ENCODE measurements at regions not wholly inside any gene's neighbourhood (a gene's known extent, or its start where the extent isn't known, plus 50 kb on each side); places are given as distances from the start of the nearest gene placed in this dataset.

DNA sequence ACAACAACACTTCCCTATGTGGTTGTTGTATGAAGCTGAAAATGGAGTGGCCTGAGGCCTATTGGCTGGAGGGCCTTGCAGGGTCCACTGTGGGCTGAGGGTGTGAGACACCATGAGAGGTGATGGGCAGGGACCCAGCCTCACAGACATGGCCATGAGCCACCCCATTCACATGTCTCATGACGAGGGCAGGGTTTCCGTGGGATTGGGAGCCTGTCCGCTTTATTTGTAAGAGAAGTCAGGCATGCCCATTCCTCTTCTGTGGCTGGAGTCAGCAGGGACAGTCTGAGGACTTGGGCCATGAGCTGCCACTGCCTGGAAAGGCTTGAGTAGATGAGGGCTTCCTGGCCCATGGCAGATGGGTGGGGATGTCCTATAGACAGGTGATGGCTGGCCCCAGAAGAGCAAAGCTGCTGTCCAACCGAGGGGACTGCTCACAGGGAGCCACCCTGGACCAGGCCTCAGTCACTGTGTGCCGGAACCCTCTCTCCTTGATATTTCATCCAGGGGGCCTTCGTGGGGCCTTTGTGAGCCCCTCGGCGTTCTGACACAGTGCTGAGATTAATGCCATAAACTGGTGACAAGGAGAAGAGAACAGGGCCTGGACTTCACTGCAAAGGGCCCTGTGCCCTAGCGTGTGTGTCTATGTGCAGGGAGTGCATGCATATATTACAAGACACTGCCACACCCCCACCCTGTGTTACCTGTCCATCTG lies 971.9 kb downstream of the BRD1 start:
- no peak overlapping the region for H2AFZ ChIP-seq (ENCODE audit: low read length)
- H3K4me1 ChIP-seq (ENCODE audit: insufficient read depth, low read length, poor library complexity, severe bottlenecking): no peaks in the 10 kb centered on the region
- no peaks in the 10 kb centered on the region for H4K20me1 ChIP-seq (ENCODE audit: insufficient read depth, low read length, poor library complexity, severe bottlenecking)
- H3K79me2 ChIP-seq (ENCODE audit: insufficient read depth, low read length): no peaks in the 10 kb centered on the region
- no peaks in the 10 kb centered on the region for H3K9me2 ChIP-seq (replicated peaks; ENCODE audit: low read depth, low read length)
- H3K27me3 ChIP-seq (ENCODE audit: insufficient read depth, low read length, poor library complexity, severe bottlenecking): no peaks in the 10 kb centered on the region
- H3K4me3 ChIP-seq (ENCODE audit: low read length, poor library complexity, severe bottlenecking): no peak overlapping the region
- no peaks in the 10 kb centered on the region for H3F3A ChIP-seq (ENCODE audit: low read depth)
- no peak overlapping the region for H3K4me2 ChIP-seq (ENCODE audit: low read depth, low read length, poor library complexity, severe bottlenecking)
- no peak overlapping the region for H3K9ac ChIP-seq (ENCODE audit: low read depth, low read length, poor library complexity, severe bottlenecking)
- no peaks in the 10 kb centered on the region for H3K36me3 ChIP-seq (ENCODE audit: insufficient read depth, low read length)
- peaks cover 21% of the 10 kb centered on the region; the same call in 1 of the 2 replicates for H3K9me3 ChIP-seq (ENCODE audit: insufficient read depth, low read depth, low read length)
- no peak for TF ChIP-seq EZH2phosphoT487 (IDR thresholded peaks at IDR 0.05; ENCODE audit: borderline replicate concordance)
- TF ChIP-seq, protein P1, sequence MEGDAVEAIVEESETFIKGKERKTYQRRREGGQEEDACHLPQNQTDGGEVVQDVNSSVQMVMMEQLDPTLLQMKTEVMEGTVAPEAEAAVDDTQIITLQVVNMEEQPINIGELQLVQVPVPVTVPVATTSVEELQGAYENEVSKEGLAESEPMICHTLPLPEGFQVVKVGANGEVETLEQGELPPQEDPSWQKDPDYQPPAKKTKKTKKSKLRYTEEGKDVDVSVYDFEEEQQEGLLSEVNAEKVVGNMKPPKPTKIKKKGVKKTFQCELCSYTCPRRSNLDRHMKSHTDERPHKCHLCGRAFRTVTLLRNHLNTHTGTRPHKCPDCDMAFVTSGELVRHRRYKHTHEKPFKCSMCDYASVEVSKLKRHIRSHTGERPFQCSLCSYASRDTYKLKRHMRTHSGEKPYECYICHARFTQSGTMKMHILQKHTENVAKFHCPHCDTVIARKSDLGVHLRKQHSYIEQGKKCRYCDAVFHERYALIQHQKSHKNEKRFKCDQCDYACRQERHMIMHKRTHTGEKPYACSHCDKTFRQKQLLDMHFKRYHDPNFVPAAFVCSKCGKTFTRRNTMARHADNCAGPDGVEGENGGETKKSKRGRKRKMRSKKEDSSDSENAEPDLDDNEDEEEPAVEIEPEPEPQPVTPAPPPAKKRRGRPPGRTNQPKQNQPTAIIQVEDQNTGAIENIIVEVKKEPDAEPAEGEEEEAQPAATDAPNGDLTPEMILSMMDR (conservative IDR thresholded peaks at IDR 0.05; ENCODE audit: low read length): no peak

DNA sequence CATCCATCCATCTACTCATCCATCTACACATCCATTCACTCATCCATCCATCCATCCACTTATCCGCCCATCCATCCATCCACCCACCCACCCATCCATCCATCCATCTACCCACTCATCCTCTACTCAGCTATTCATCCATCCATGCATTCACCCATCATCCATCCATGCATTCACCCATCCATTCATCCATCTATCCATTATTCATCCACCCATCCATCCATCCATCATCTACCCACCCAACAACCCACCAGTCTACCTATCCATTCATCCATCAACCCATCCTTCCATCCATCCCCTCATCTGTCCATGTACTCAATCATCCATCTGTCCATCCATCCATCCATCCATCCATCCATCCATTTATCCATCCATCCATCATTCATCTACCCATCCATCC lies 972.7 kb downstream of the BRD1 start:
- no peaks in the 10 kb centered on the region for H3K9me2 ChIP-seq (replicated peaks; ENCODE audit: low read depth, low read length)
- no peaks in the 10 kb centered on the region for H3K36me3 ChIP-seq (ENCODE audit: insufficient read depth, low read length)
- no peaks in the 10 kb centered on the region for H3K27me3 ChIP-seq (ENCODE audit: insufficient read depth, low read length, poor library complexity, severe bottlenecking)
- no peaks in the 10 kb centered on the region for H3K4me1 ChIP-seq (ENCODE audit: insufficient read depth, low read length, poor library complexity, severe bottlenecking)
- H3K4me3 ChIP-seq (ENCODE audit: low read length, poor library complexity, severe bottlenecking): no peak overlapping the region
- no peak for TF ChIP-seq EZH2phosphoT487 (IDR thresholded peaks at IDR 0.05; ENCODE audit: borderline replicate concordance)
- TF ChIP-seq, protein P1 (conservative IDR thresholded peaks at IDR 0.05; ENCODE audit: low read length): no peak
- H3K9ac ChIP-seq (ENCODE audit: low read depth, low read length, poor library complexity, severe bottlenecking): no peak overlapping the region
- no peaks in the 10 kb centered on the region for H3F3A ChIP-seq (ENCODE audit: low read depth)
- H3K9me3 ChIP-seq (ENCODE audit: insufficient read depth, low read depth, low read length): peaks cover 18% of the 10 kb centered on the region; the same call in 1 of the 2 replicates
- no peaks in the 10 kb centered on the region for H4K20me1 ChIP-seq (ENCODE audit: insufficient read depth, low read length, poor library complexity, severe bottlenecking)
- H3K79me2 ChIP-seq (ENCODE audit: insufficient read depth, low read length): no peaks in the 10 kb centered on the region
- H3K4me2 ChIP-seq (ENCODE audit: low read depth, low read length, poor library complexity, severe bottlenecking): no peak overlapping the region
- no peak overlapping the region for H2AFZ ChIP-seq (ENCODE audit: low read length)

DNA sequence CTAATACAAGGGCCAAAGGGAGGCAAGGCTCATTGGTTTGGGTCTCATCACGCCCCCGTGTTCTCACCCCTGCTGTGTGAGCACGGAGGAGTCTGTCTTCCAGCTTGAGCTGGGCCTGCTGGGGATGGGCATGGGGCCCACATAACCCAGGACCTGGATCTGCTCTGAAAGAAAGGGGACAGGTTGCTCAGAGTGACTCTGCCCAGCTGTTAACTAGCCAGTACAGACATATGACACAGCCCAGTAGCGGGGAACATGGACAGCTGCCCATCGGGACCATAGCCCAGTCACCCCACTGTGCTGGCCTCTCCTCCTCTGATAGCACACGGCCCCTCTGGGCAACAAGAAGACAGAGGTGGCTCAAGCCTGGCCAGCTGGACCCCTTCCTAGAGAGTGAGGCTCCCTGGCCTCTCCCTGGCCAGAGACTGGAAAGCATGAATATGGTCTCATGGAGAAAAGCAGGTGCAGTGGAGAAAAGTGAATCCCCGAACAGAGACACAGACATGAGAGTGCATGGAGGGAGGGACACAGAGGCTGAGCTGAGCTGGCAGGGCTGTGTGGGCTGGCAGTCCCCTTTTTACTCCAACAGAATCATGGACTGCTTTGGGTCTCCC lies 973.9 kb downstream of the BRD1 start:
- Histone ChIP-seq H3K79me2 (ENCODE audit: insufficient read depth, low read length) (no peaks in the 10 kb centered on the region), H4K20me1 (ENCODE audit: insufficient read depth, low read length, poor library complexity, severe bottlenecking) (no peaks in the 10 kb centered on the region), H3K9ac (ENCODE audit: low read depth, low read length, poor library complexity, severe bottlenecking) (no peak overlapping the region), H3K4me1 (ENCODE audit: insufficient read depth, low read length, poor library complexity, severe bottlenecking) (no peaks in the 10 kb centered on the region), H3K27me3 (ENCODE audit: insufficient read depth, low read length, poor library complexity, severe bottlenecking) (no peaks in the 10 kb centered on the region), H3K9me2 (replicated peaks; ENCODE audit: low read depth, low read length) (no peaks in the 10 kb centered on the region), H3K36me3 (ENCODE audit: insufficient read depth, low read length) (no peaks in the 10 kb centered on the region), H3K4me2 (ENCODE audit: low read depth, low read length, poor library complexity, severe bottlenecking) (no peak overlapping the region), H3K4me3 (ENCODE audit: low read length, poor library complexity, severe bottlenecking) (no peak overlapping the region), H3F3A (ENCODE audit: low read depth) (no peaks in the 10 kb centered on the region), H3K9me3 (ENCODE audit: insufficient read depth, low read depth, low read length) (peaks cover 9% of the 10 kb centered on the region; the same call in 1 of the 2 replicates), H2AFZ (ENCODE audit: low read length) (no peak overlapping the region)
- TF ChIP-seq, protein P1 (conservative IDR thresholded peaks at IDR 0.05; ENCODE audit: low read length): no peak
- TF ChIP-seq EZH2phosphoT487 (IDR thresholded peaks at IDR 0.05; ENCODE audit: borderline replicate concordance): no peak
